Gastrocnemius medialis (tissue), 4 donors: ENCODE measurements at regions not wholly inside any gene's neighbourhood (a gene's known extent, or its start where the extent isn't known, plus 50 kb on each side); places are given as distances from the start of the nearest gene placed in this dataset.

Experiments
- CTCF ChIP-seq, 5 experiments: fragments of 450-650 bp in 3 of 5; fragments of 200-600 bp in 2 of 5; sonication (generic) in 2 of 5; IDR thresholded peaks in 4 of 5; conservative IDR thresholded peaks in 1 of 5; 1 replicate in 4 of 5; 2 replicates in 1 of 5; pipeline ENCODE4 v1.5.1; 2016 to 2019; ENCODE audit warnings: antibody characterized with exemption in 5 of 5, mild to moderate bottlenecking in 3 of 5, moderate library complexity in 3 of 5
- POLR2A ChIP-seq, 2 donors: fragments of 450-650 bp; IDR thresholded peaks; one replicate each; pipeline ENCODE4 v1.6.1; 2017; ENCODE audit warnings: antibody characterized with exemption in 2 of 2, mild to moderate bottlenecking in 2 of 2, moderate library complexity in 2 of 2

DNA sequence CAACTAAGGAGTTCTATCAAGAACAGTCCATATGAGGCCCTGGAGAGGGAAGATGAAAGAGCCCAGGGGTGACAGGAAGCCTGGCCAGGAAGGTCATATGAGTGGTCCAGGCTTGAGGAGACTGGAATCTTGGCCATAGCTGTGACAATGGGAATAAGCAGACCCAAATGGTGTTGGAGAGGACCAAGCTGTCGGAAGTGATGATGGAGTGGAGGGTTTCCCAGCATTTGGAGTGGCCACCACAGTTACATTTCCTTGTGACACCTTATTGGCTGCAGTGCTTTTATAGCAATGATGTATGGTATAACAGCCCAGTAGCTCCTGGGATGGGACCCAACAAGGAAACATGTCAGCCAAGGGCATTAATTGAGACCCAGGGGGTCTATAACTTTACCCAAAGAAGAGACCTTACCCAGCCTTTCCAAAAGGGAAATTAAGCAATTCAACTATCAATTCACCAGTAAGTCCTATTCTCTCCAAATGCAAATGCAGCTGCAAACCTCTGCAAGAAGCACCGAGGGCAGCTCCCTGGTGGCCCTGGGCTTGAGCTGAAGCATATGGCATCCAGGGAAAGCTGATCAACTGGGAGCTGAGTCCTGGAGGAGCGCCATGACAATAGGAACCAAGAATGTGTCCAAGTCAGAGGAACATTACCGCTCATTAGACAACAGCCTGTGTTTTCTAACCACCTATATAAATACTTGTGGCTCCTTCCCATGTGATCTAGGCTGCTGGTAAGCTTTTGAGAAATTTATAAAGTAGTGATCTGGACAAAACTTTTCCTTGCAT, 219.4 kb downstream of the SOD2 start:
- TF ChIP-seq CTCF (IDR thresholded peaks at IDR 0.05 in 4 of 5, conservative IDR thresholded peaks at IDR 0.05 in 1 of 5) (no peak), POLR2A (IDR thresholded peaks at IDR 0.05) (no peak)
